Islet of Langerhans (tissue), 1 donor: ENCODE measurements at regions not wholly inside any gene's neighbourhood (a gene's known extent, or its start where the extent isn't known, plus 50 kb on each side); places are given as distances from the start of the nearest gene placed in this dataset.
A peak's percentile ranks its signal among the peaks of the same experiment; 100 is the strongest.
"Not testable (repeated sequence)": the region's sequence is repeated elsewhere in the genome, so short reads cannot be mapped to it uniquely, and the experiment has no call there.

ENCODE experiments used
- FAIRE-seq: peaks from one replicate; lab custom pipeline; 2011; peaks lifted over from hg19 to GRCh38; lab: Jason Lieb, UNC

GRCh38 chrX:39771089-39771488 lies 326.7 kb downstream of the BCOR start:
- FAIRE-seq, result no peak

- peak; percentile 51 for FAIRE-seq
Observed at GRCh38 chrX:39772057-39772832, 325.5 kb downstream of the BCOR start.

- FAIRE-seq, result no peak
Observed at GRCh38 chrX:39773150-39773549, 324.6 kb downstream of the BCOR start.

GRCh38 chrX:39773923-39774773 lies 323.6 kb downstream of the BCOR start:
- peak; percentile 97 for FAIRE-seq

- FAIRE-seq, result no peak
Observed at GRCh38 chrX:39774774-39775328, 322.9 kb downstream of the BCOR start.

GRCh38 chrX:39777623-39778025 lies 320.1 kb downstream of the BCOR start:
- FAIRE-seq, result no peak

- no peak for FAIRE-seq
Observed at GRCh38 chrX:39779952-39780783, 317.6 kb downstream of the BCOR start.

- no peak for FAIRE-seq
Observed at GRCh38 chrX:39782276-39782675, 315.5 kb downstream of the BCOR start.

- no peak for FAIRE-seq
Observed at GRCh38 chrX:39787999-39788398, 309.8 kb downstream of the BCOR start.

- no peak for FAIRE-seq
Observed at GRCh38 chrX:39788521-39788920, 309.2 kb downstream of the BCOR start.

- no peak for FAIRE-seq
Observed at GRCh38 chrX:39791691-39792090, 306.1 kb downstream of the BCOR start.

- no peak for FAIRE-seq
Observed at GRCh38 chrX:39795605-39796004, 302.2 kb downstream of the BCOR start.

GRCh38 chrX:39796856-39797255 lies 300.9 kb downstream of the BCOR start:
- FAIRE-seq, result no peak

GRCh38 chrX:39798488-39798887 lies 299.3 kb downstream of the BCOR start:
- not testable (repeated sequence) for FAIRE-seq

- FAIRE-seq, result no peak
Observed at GRCh38 chrX:39802354-39802753, 295.4 kb downstream of the BCOR start.

- FAIRE-seq, result no peak
Observed at GRCh38 chrX:39802908-39803307, 294.9 kb downstream of the BCOR start.

GRCh38 chrX:39805022-39805421 lies 292.7 kb downstream of the BCOR start:
- FAIRE-seq, result no peak

GRCh38 chrX:39805825-39806224 lies 291.9 kb downstream of the BCOR start:
- FAIRE-seq, result no peak

GRCh38 chrX:39808471-39808917 lies 289.3 kb downstream of the BCOR start:
- no peak for FAIRE-seq

- FAIRE-seq, result no peak
Observed at GRCh38 chrX:39809331-39809730, 288.4 kb downstream of the BCOR start.

- no peak for FAIRE-seq
Observed at GRCh38 chrX:39810901-39811300, 286.9 kb downstream of the BCOR start.

GRCh38 chrX:39811376-39811775 lies 286.4 kb downstream of the BCOR start:
- no peak for FAIRE-seq
